Uterus (tissue), 3 donors: ENCODE measurements at regions not wholly inside any gene's neighbourhood (a gene's known extent, or its start where the extent isn't known, plus 50 kb on each side); places are given as distances from the start of the nearest gene placed in this dataset.

ENCODE experiments used
- DNase-seq, 2 donors: peaks; one replicate each; pipeline ENCODE4 v3.0.0-alpha.2; 2019 to 2020
- H3K27ac ChIP-seq, 2 donors: fragments of 200-600 bp; sonication (generic); 1 replicate in 1 of 2; 2 replicates in 1 of 2; pipeline ENCODE4 v1.5.1; 2016 to 2018
- H3K27me3 ChIP-seq, 2 donors: fragments of 200-600 bp; sonication (generic); one replicate each; pipeline ENCODE4 v1.5.1; 2018 to 2019; ENCODE audit warnings: control low read depth in 1 of 2
- H3K36me3 ChIP-seq, 2 donors: fragments of 200-600 bp; sonication (generic); one replicate each; pipeline ENCODE4 v1.5.1; 2019; ENCODE audit warnings: control low read depth in 1 of 2
- H3K4me1 ChIP-seq, 2 donors: fragments of 200-600 bp; sonication (generic); one replicate each; pipeline ENCODE4 v1.5.1; 2018 to 2019; ENCODE audit warnings: control low read depth in 1 of 2
- H3K4me3 ChIP-seq, 2 donors: fragments of 200-600 bp; sonication (generic); 1 replicate in 1 of 2; 2 replicates in 1 of 2; pipeline ENCODE4 v1.5.1; 2018 to 2019; ENCODE audit warnings: mild to moderate bottlenecking in 1 of 2
- H3K9me3 ChIP-seq, 2 donors: fragments of 200-600 bp; sonication (generic); one replicate each; pipeline ENCODE4 v1.5.1; 2019; ENCODE audit warnings: control low read depth in 1 of 2
- CTCF ChIP-seq, 4 experiments: fragments of 200-600 bp in 2 of 4; fragments of 450-650 bp in 2 of 4; sonication (generic) in 2 of 4; IDR thresholded peaks; one replicate each; pipeline ENCODE4 v1.5.1; 2016 to 2019; ENCODE audit warnings: antibody characterized with exemption in 4 of 4, mild to moderate bottlenecking in 2 of 4, moderate library complexity in 1 of 4
- POLR2A ChIP-seq, 2 donors: fragments of 450-650 bp; IDR thresholded peaks; one replicate each; pipeline ENCODE4 v1.6.1; 2016; ENCODE audit warnings: antibody characterized with exemption in 2 of 2, mild to moderate bottlenecking in 1 of 2, moderate library complexity in 1 of 2
- intact Hi-C: fragments of 100-400 bp; cut with DNase I; formaldehyde crosslinking; loops from one replicate; pipeline ENCODE4 v1.15.1; 2023; ENCODE audit warnings: low total_unique reads
- donor health status: DM: yes; HTN: yes; CAD: no.

GRCh38 chr5:113917997-113918396 is 404.5 kb downstream of the YTHDC2 start:
- H3K27me3 ChIP-seq, result no peaks in the 10 kb centered on the region
- intact Hi-C loops, result no loop called here
- no peaks in the 10 kb centered on the region for H3K36me3 ChIP-seq
- H3K9me3 ChIP-seq, result no peaks in the 10 kb centered on the region
- TF ChIP-seq CTCF (IDR thresholded peaks at IDR 0.05) (no peak), POLR2A (IDR thresholded peaks at IDR 0.05) (no peak)
- no peak overlapping the region for H3K4me3 ChIP-seq
- no peak for DNase-seq
- no peak overlapping the region for H3K27ac ChIP-seq
- no peaks in the 10 kb centered on the region for H3K4me1 ChIP-seq

DNA sequence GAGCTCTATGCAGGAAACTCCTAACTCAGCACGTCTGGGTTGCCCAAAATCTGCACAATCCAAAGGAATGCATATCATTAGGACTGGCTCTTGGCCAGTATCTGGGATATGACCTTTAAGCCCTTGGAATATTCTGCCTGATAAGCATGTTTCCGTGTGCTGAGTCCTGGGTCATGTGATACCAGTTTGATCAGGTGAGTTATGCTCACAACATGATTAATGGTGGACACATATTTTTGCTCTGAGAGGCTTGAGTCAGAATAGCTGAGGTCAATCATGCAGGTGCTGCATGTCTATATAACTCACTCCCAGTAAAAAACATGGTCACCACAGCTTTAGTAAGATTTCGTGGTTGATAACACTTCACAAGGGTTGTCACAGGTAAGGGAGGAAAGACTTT is 408.8 kb downstream of the YTHDC2 start:
- H3K4me1 ChIP-seq, result no peaks in the 10 kb centered on the region
- no peak overlapping the region for H3K4me3 ChIP-seq
- H3K27ac ChIP-seq, result no peak overlapping the region
- H3K27me3 ChIP-seq, result no peaks in the 10 kb centered on the region
- DNase-seq, result no peak
- TF ChIP-seq CTCF (IDR thresholded peaks at IDR 0.05) (no peak), POLR2A (IDR thresholded peaks at IDR 0.05) (no peak)
- no peaks in the 10 kb centered on the region for H3K9me3 ChIP-seq
- intact Hi-C loops, result no loop called here
- no peaks in the 10 kb centered on the region for H3K36me3 ChIP-seq

DNA sequence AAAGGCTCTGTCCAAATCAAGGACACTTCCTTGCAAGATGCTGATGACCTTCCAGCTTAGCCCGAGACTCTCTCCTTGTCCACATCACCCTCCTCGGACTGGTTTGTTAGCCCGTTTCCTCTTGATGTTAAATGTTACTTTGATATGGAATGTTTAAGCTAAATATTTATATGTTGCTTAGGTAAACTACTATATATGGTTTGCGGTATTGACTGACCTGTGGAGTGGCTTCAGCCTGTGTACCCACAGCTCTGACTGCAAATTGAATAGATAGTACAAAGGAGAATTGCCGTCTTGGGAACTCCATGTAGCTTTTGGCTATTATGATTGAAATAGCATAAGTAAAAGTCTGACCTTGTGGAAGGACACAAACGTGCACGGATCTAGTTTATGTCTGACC is 422.0 kb downstream of the YTHDC2 start:
- H3K27ac ChIP-seq, result no peak overlapping the region
- intact Hi-C loops, result no loop called here
- no peak overlapping the region for H3K4me3 ChIP-seq
- H3K36me3 ChIP-seq, result no peaks in the 10 kb centered on the region
- H3K9me3 ChIP-seq, result no peaks in the 10 kb centered on the region
- TF ChIP-seq CTCF (IDR thresholded peaks at IDR 0.05) (no peak), POLR2A (IDR thresholded peaks at IDR 0.05) (no peak)
- H3K4me1 ChIP-seq, result no peaks in the 10 kb centered on the region
- H3K27me3 ChIP-seq, result no peaks in the 10 kb centered on the region
- no peak for DNase-seq

GRCh38 chr5:113937301-113937700 is 423.8 kb downstream of the YTHDC2 start:
- no peak for DNase-seq
- Histone ChIP-seq H3K9me3 (no peaks in the 10 kb centered on the region), H3K4me3 (no peak overlapping the region), H3K27ac (no peak overlapping the region), H3K27me3 (no peaks in the 10 kb centered on the region), H3K4me1 (no peaks in the 10 kb centered on the region), H3K36me3 (no peaks in the 10 kb centered on the region)
- TF ChIP-seq POLR2A (IDR thresholded peaks at IDR 0.05) (no peak), CTCF (IDR thresholded peaks at IDR 0.05) (no peak)
- intact Hi-C loops, result no loop called here

DNA sequence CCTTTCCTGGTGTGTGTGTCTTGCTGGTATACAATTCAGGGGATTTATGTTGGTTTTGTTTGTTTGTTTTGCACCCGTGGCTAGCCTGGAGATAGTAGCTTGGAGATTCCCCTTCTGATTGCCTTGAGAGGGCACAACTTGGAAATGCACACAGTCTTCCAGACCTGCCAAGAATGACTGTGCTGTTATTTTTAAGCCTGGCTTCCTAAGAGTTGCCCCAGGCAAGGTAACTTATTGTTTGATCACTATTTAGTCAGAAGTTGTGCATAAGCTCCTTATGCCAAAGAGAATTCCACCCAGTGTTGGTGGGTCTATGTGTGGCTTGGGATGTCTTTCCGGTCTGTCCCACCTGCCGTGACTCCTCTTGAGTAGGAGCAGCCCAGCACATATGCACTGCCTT is 421.9 kb upstream of the KCNN2 start:
- Histone ChIP-seq H3K27ac (no peak overlapping the region), H3K36me3 (no peaks in the 10 kb centered on the region), H3K4me3 (no peak overlapping the region), H3K9me3 (no peaks in the 10 kb centered on the region), H3K27me3 (no peaks in the 10 kb centered on the region), H3K4me1 (no peaks in the 10 kb centered on the region)
- DNase-seq, result no peak
- TF ChIP-seq CTCF (IDR thresholded peaks at IDR 0.05) (no peak), POLR2A (IDR thresholded peaks at IDR 0.05) (no peak)
- intact Hi-C loops, result no loop called here
